Activated T-helper 17 cell treated with anti-CD3 and anti-CD28 coated beads, Interleukin-2, amount 50 U/mL, for 72 hours (primary cell): ENCODE measurements at regions not wholly inside any gene's neighbourhood (a gene's known extent, or its start where the extent isn't known, plus 50 kb on each side); places are given as distances from the start of the nearest gene placed in this dataset.
"Not testable (repeated sequence)": the region's sequence is repeated elsewhere in the genome, so short reads cannot be mapped to it uniquely, and the experiment has no call there.

Source experiments
- ATAC-seq: fragments of 150-1000 bp; cut with Tn5 transposase; replicated peaks from 2 replicates; pipeline ENCODE4 v1.10.0; 2021; ENCODE audit warnings: mild to moderate bottlenecking, moderate library complexity
- H3K27ac Mint-ChIP-seq: one replicate; pipeline ENCODE4 v1.8.0; 2022; ENCODE audit warnings: mixed read lengths
- H3K27me3 Mint-ChIP-seq: one replicate; pipeline ENCODE4 v1.8.0; 2022; ENCODE audit warnings: mixed read lengths
- H3K36me3 Mint-ChIP-seq: one replicate; pipeline ENCODE4 v1.8.0; 2022; ENCODE audit warnings: low read depth, mild to moderate bottlenecking, mixed read lengths
- H3K4me1 Mint-ChIP-seq: one replicate; pipeline ENCODE4 v1.8.0; 2022; ENCODE audit warnings: mixed read lengths
- H3K4me3 Mint-ChIP-seq: one replicate; pipeline ENCODE4 v1.8.0; 2022; ENCODE audit warnings: mild to moderate bottlenecking, mixed read lengths
- H3K9me3 Mint-ChIP-seq: one replicate; pipeline ENCODE4 v1.8.0; 2022; ENCODE audit warnings: mixed read lengths

DNA sequence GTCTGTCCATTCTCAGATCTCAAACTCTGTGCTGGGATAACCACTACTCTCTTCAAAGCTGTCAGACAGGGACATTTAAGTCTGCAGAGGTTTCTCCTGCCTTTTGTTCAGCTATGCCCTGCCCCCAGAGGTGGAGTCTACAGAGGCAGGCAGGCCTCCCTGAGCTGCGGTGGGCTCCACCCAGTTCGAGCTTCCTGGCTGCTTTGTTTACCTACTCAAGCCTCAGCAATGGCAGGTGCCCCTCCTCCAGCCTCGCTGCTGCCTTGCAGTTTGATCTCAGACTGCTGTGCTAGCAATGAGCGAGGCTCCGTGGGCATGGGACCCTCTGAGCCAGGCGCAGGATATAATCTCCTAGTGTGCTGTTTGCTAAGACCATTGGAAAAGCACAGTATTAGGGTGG is 53.1 kb upstream of the HUNK start:
- H3K27ac Mint-ChIP-seq, H3K4me3 Mint-ChIP-seq, H3K4me1 Mint-ChIP-seq, H3K36me3 Mint-ChIP-seq, ATAC-seq, H3K9me3 Mint-ChIP-seq: not testable (repeated sequence)
- H3K27me3 Mint-ChIP-seq: peaks cover 20% of the 10 kb centered on the region

- ATAC-seq, H3K4me3 Mint-ChIP-seq, H3K9me3 Mint-ChIP-seq, H3K36me3 Mint-ChIP-seq, H3K4me1 Mint-ChIP-seq, H3K27ac Mint-ChIP-seq: not testable (repeated sequence)
- peaks cover 11% of the 10 kb centered on the region for H3K27me3 Mint-ChIP-seq
These were observed 58.5 kb upstream of the HUNK start for GRCh38 chr21:31814356-31814755.

- H3K27ac Mint-ChIP-seq: no peak overlapping the region
- ATAC-seq: no peak
- no peaks in the 10 kb centered on the region for H3K4me1 Mint-ChIP-seq
- H3K4me3 Mint-ChIP-seq: no peak overlapping the region
- no peaks in the 10 kb centered on the region for H3K9me3 Mint-ChIP-seq
- H3K36me3 Mint-ChIP-seq: no peaks in the 10 kb centered on the region
- peaks cover 10% of the 10 kb centered on the region for H3K27me3 Mint-ChIP-seq
These were observed 59.0 kb upstream of the HUNK start for GRCh38 chr21:31813862-31814261.

DNA sequence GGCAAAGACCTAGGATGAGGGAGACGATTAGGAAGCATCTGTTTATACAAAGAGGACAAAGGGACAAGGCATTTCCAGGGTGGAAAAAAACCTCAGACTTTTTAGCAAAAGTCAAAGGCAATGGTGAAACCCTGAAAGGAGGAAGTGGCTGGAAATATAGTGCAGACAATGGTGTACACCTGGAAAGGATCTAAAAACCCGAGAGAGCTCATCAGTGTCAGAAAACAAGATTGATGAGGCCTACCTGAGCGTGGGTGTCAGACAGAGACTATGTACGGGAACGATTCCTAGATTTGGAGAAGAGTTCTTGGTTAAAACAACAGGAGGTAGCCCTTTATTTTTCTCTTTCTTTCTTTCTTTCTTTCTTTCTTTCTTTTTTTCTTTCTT is 68.8 kb upstream of the HUNK start:
- Mint-ChIP-seq H3K27me3 (peaks cover 16% of the 10 kb centered on the region), H3K4me3 (no peak overlapping the region), H3K9me3 (no peaks in the 10 kb centered on the region), H3K36me3 (no peaks in the 10 kb centered on the region), H3K4me1 (no peaks in the 10 kb centered on the region), H3K27ac (no peak overlapping the region)
- no peak for ATAC-seq

- Mint-ChIP-seq H3K4me1 (no peaks in the 10 kb centered on the region), H3K4me3 (no peak overlapping the region), H3K27ac (no peak overlapping the region), H3K27me3 (peaks cover 21% of the 10 kb centered on the region), H3K36me3 (no peaks in the 10 kb centered on the region), H3K9me3 (no peaks in the 10 kb centered on the region)
- no peak for ATAC-seq
These were observed 69.5 kb upstream of the HUNK start for GRCh38 chr21:31803039-31804007.

GRCh38 chr21:31802331-31802730 is 70.4 kb upstream of the SCAF4 start:
- H3K4me1 Mint-ChIP-seq: no peaks in the 10 kb centered on the region
- peaks cover 21% of the 10 kb centered on the region for H3K27me3 Mint-ChIP-seq
- no peak for ATAC-seq
- H3K36me3 Mint-ChIP-seq: no peaks in the 10 kb centered on the region
- H3K9me3 Mint-ChIP-seq: no peaks in the 10 kb centered on the region
- H3K27ac Mint-ChIP-seq: no peak overlapping the region
- H3K4me3 Mint-ChIP-seq: no peak overlapping the region

GRCh38 chr21:31801551-31802219 is 69.8 kb upstream of the SCAF4 start:
- H3K9me3 Mint-ChIP-seq: no peaks in the 10 kb centered on the region
- no peaks in the 10 kb centered on the region for H3K4me1 Mint-ChIP-seq
- ATAC-seq: no peak
- no peak overlapping the region for H3K27ac Mint-ChIP-seq
- H3K4me3 Mint-ChIP-seq: no peak overlapping the region
- peaks cover 23% of the 10 kb centered on the region for H3K27me3 Mint-ChIP-seq
- H3K36me3 Mint-ChIP-seq: no peaks in the 10 kb centered on the region

DNA sequence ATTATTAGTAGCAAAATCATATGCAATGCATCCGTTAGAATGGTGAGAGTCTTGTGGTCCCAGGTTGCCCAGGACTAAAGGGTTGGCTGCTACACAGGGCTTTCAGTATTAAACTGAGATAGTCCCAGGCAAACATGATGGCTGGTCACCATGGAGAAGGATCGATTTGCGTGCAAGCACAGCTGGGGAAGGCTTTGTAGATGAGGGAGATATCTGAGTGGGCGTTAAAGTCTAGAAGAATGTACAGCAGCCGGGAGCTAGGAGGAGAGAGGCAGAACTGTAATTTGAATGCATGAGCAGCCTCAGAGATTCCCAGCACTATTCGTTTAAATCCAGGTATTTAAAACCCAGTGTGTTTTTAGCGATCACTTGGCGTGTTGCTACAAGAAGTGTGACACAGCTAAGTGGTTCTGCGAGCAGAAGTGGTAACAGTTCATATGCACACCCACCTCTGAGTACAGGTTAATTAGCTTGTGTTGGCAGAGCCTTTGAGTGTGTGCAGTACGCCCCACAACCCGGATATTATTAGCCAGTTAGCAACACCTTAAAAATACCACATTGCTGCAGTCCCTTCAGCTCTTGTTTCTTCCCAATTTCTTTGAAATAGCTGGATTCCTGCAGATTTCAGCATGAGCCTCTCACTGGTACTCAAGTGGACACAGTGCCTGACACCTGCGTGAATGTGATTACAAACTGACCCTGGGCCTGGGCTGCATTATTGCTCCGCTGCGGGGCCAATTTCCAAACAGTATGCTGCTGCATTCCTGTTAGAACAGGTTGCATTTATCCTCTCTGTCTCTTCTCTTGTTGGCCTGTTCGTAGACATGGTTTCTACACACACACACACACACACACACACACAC is 67.2 kb upstream of the SCAF4 start:
- no peak for ATAC-seq
- Mint-ChIP-seq H3K4me3 (no peak overlapping the region), H3K27me3 (peaks cover 23% of the 10 kb centered on the region), H3K4me1 (no peaks in the 10 kb centered on the region), H3K36me3 (no peaks in the 10 kb centered on the region), H3K27ac (no peak overlapping the region), H3K9me3 (no peaks in the 10 kb centered on the region)

- no peak for ATAC-seq
- H3K9me3 Mint-ChIP-seq: no peaks in the 10 kb centered on the region
- H3K27me3 Mint-ChIP-seq: peaks cover 20% of the 10 kb centered on the region
- no peaks in the 10 kb centered on the region for H3K4me1 Mint-ChIP-seq
- no peaks in the 10 kb centered on the region for H3K36me3 Mint-ChIP-seq
- no peak overlapping the region for H3K27ac Mint-ChIP-seq
- H3K4me3 Mint-ChIP-seq: no peak overlapping the region
These were observed 64.1 kb upstream of the SCAF4 start for GRCh38 chr21:31795992-31796391.

DNA sequence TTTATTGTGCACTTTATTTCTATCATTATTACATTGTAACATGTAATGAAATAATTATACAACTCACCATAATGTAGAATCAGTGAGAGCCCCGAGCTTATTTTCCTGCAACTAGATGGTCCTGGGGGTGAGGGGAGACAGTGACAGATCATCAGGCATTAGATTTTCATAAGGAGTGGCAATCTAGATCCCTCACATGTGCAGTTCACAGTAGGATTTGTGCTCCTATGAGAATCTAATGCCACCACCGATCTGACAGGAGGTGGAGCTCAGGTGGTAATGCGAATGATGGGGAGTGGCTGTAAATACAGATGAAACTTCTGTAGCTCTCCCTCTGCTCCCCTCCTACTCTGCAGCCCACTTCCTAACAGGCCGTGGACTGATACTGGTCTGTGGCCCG is 58.5 kb upstream of the SCAF4 start:
- H3K9me3 Mint-ChIP-seq, H3K4me1 Mint-ChIP-seq, H3K27me3 Mint-ChIP-seq, H3K4me3 Mint-ChIP-seq, H3K27ac Mint-ChIP-seq, H3K36me3 Mint-ChIP-seq, ATAC-seq: not testable (repeated sequence)

GRCh38 chr21:31788581-31788980 is 56.7 kb upstream of the SCAF4 start:
- Mint-ChIP-seq H3K27ac (no peak overlapping the region), H3K36me3 (no peaks in the 10 kb centered on the region), H3K4me3 (no peak overlapping the region), H3K4me1 (peaks cover 5% of the 10 kb centered on the region), H3K27me3 (peaks cover 9% of the 10 kb centered on the region), H3K9me3 (no peaks in the 10 kb centered on the region)
- no peak for ATAC-seq

GRCh38 chr21:31787691-31788090 is 55.8 kb upstream of the SCAF4 start:
- not testable (repeated sequence) for H3K36me3 Mint-ChIP-seq, H3K27me3 Mint-ChIP-seq, ATAC-seq, H3K4me3 Mint-ChIP-seq, H3K4me1 Mint-ChIP-seq, H3K9me3 Mint-ChIP-seq, H3K27ac Mint-ChIP-seq

DNA sequence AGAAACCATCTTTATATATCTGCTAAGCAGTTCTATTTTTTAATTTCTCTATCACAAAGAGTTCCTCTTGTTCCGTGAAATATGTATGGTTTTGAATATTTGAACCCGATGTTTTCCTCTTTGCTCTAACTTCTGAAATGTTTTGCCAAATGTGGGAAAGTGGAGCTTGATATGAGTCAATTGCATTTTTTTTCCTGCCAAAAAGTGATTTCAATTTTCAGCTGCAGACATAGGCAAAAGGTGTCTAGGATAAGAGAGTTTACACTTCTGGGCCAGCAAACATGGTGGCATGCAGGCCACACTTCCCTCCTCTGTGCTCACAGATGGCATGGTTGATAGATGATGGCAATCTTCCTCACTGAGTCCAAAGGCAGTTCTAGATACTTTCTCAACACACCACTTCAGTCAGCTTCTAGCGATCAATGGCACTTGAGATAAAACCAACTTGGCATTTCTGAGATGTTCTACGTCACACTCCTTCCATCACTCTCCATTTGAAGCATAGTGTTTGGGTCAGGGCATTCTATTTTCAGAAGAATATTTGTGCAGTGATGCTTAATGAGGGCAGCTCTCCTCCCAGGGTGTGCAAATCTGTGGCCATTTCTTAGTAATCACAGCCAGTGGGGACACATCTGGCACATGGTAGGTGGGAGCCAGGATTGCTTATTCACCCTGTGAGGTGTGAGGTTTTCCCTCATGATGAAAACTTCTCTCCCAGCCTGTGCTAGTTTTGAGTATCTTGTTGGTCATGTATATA is 54.4 kb upstream of the SCAF4 start:
- no peaks in the 10 kb centered on the region for H3K36me3 Mint-ChIP-seq
- H3K4me3 Mint-ChIP-seq: no peak overlapping the region
- H3K9me3 Mint-ChIP-seq: no peaks in the 10 kb centered on the region
- no peak overlapping the region for H3K27ac Mint-ChIP-seq
- peaks cover 13% of the 10 kb centered on the region for H3K27me3 Mint-ChIP-seq
- peaks cover 5% of the 10 kb centered on the region for H3K4me1 Mint-ChIP-seq
- no peak for ATAC-seq
